ENCODE measurements at regions not wholly inside any gene's neighbourhood (a gene's known extent, or its start where the extent isn't known, plus 50 kb on each side); places are given as distances from the start of the nearest gene placed in this dataset.
"Not testable (repeated sequence)": the region's sequence is repeated elsewhere in the genome, so short reads cannot be mapped to it uniquely, and the experiment has no call there.

DNA sequence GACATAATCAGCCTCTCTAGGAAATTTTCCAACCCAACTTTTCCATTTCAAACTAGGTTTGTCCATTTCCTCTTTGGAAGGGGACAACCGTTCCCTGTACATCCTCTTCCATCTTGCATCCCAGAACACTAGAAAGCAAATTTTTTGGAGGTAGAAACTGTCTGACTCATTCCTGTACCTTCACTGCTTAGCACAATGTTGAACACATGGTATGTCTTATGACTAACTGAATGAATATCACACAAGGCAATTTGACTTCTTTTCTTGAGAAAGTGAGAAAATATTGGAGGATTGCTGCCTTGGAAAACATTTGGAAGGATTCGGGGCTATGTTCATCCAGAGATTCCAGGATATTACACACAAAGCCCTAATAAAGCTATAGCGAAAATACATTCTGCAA lies 289.1 kb downstream of the FGFR2 start:
- no peak for DNase-seq

- peak; percentile 93 for DNase-seq
Measured at GRCh38 chr10:121310151-121310711, 288.0 kb downstream of the FGFR2 start.

GRCh38 chr10:121311812-121312443 lies 286.3 kb downstream of the FGFR2 start:
- DNase-seq: no peak

GRCh38 chr10:121312587-121312986 lies 285.7 kb downstream of the FGFR2 start:
- no peak for DNase-seq

- no peak for DNase-seq
Measured at GRCh38 chr10:121313119-121313875, 284.9 kb downstream of the FGFR2 start.

DNA sequence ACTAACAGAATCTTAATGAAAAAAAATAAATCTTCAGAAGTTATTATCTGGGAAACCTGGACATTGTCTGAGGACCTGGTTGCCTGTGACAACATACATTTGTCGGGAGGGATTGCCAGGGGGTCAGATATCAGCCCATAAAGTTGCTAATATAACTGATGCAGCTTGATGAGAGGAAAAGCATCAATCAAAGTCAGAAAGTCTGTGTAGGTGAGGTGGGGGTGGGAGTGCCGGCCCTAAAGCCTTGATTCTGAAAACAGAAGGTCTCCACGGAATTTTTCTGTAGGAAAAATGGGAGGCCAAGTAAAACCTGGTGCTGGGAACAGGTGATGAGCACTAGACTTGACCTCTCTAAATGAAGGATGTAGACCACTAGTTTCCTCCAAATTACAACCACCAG lies 281.8 kb downstream of the FGFR2 start:
- no peak for DNase-seq

DNA sequence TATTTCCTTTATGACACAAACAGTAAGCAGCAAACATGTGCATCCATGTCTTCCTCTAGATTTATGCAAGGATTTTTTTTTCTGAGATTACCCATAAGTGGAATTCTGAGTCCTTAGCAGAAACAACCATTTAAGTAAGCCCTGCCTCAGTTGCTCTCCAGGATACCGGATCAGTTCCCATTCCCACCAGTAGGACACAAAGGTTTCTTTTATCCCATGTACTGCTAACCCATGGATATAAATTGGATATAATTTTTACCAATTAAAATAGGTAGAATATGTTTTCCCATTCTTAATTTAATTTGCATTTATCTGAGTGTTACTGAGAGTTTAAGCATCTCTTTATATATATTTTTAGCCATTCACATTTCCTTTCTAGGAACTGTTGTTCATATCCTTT lies 280.9 kb downstream of the FGFR2 start:
- DNase-seq: no peak

DNA sequence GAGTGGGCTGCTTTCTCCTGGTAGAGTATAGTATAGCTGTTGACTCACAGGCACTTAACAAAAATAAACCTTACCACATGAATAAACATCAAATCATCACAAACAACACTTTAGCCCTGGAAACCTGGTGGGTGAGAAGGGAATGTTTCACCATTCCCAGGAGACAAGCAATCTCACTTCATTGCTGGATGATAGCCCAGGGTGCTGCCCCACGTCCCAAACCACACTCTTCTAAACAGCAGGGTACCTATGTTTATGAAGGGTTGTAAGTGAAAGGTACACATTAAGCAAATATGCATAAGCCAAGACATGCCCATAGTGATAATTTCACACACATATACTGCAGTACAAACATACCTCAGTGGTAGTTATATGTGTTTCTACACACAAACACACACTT lies 276.2 kb downstream of the FGFR2 start:
- no peak for DNase-seq

DNA sequence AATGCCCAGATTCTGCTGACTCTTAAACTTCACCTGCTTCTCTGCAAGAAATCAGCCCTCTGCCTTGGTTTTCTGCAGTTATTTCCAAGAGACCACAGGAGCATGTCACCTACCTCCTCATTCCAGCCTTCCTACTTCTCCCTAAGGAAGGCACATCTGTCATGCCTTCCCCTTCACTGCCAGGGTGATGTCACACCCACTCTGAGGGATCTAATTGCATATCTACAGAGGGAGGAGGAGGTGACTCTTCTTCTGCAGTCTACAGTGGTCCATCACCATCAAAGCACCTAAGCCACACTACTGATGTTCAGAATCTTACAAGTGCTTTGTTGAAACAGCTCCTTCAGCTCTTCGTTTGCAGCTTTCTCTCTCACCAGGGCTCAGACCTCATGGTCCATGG lies 275.5 kb downstream of the FGFR2 start:
- DNase-seq: no peak

DNA sequence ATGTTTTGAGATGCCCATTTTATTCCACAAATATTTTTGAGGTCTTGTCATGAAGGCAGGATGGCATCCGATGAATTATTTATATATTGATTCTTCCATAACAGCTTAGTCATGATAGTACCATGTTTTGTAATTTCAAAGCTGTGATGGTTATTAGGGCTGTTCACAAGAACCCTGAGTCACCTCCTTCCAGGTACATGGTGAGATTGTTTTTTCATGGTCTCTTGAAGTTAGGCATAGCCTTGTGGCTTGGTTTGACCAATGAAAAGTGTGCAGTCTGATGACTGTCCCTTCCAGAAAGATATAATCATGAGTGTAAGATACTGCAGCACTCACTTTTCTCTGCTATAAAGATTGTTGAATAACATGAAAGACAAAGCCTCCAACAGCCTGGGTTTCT lies 274.8 kb downstream of the FGFR2 start:
- no peak for DNase-seq

DNA sequence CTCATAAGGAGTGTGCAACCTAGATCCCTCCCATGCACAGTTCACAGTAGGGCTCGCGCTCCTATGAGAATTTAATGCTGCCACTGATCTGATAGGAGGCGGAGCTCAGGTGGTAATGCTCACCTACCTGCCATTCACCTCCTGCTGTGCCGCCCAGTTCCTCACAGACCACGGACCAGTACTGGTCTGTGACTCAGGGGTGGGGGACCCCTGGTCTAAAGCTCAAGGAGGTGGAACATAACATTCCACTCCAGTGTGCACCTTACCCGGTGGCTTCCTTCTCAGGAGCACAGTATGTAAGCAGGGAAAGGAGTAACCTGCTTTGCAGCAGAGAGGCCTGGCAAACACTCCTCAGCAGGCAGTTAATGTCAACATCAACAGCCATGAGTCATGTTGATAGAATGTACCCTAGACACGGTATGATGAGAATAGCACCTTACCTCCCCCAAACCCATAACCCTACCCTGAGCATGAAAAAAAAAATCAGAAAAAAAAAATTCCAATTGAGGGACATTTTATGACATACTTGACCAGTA lies 273.5 kb downstream of the FGFR2 start:
- no peak for DNase-seq

DNA sequence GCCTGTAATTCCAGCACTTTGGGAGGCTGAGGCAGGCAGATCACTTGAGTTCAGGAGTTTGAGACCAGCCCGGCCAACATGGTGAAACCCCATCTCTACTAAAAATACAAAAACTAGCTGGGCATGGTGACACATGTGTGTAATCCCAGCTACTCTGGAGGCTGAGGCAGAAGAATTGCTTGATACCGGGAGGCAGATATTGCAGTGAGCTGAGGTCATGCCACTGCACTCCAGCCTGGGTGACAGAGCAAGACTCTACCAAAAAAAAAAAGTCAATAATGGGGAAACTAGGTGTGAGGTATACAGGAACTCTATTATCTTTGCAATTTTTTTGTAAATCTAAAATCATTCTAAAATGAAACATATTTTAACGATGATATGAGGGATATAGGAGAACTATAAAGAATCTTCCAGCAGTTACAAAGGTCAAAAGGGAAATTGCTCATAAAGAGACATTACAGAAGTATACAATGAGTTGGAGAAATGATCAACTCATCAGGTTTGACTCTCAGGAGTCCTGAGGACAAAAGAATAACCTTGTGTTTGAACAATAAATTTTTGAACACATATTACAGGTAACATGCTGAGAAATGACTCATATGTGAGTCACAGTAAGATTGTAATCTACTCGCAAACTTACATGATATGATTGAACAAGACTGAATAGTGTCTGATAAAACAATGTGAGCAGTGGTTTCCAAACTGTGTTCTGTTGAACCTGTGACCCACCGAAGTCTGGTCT lies 272.6 kb downstream of the FGFR2 start:
- no peak for DNase-seq

GRCh38 chr10:121326905-121327304 lies 271.3 kb downstream of the FGFR2 start:
- DNase-seq: no peak

- no peak for DNase-seq
Measured at GRCh38 chr10:121327727-121328126, 270.5 kb downstream of the FGFR2 start.

DNA sequence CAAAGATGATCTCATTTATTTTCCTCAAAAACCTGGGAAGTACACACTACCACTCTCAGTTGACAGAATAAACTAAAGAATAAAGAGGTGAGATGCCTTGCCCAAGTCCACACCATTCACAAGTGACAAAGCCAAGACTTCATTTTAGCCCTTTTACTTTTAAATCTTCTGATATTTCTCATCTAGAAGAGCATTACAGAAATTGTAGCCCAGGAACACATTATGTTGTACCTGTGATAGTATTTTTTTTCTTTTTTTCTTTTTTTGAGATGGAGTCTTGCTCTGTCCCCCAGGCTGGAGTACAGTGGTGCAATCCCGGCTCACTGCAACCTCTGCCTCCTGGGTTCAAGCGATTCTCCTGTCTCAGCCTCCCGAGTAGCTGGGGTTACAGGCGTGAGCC lies 268.6 kb downstream of the FGFR2 start:
- DNase-seq: not testable (repeated sequence)

DNA sequence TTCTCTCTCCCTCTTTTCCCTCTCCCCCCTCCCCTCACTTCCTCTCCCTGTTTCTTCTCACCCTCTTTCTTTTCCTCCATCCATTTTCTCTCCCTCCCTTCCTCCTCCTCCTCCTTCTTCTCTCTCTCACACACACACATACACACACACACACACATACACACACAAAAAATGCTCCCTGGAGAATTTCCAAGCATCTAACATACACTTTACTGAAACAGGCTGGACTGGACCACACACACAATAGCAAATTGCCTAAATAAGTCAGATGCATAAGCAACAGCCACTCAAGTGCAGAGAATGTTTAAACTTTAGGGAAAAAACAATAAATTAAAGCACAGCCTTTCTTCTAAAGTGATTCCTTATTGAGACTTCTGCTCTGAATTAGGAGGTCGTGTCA lies 267.7 kb downstream of the FGFR2 start:
- no peak for DNase-seq

DNA sequence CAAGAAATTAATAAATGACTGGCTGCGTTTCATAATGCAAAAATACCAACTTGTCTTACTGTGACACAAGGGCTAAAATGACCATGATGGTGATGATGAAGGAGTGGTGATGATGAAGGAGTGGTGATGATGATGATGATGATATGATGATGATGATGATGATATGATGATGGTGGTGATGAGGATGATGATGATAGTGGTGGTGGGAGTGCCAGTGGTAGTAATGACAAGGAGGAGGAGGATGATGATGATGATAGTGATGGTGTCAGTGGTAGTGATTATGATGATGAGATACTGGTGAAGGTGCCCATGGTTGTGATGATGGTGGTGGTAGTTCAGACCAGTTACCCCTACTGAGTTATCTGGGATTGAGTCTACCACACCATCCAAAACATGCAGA lies 265.9 kb downstream of the FGFR2 start:
- DNase-seq: no peak

DNA sequence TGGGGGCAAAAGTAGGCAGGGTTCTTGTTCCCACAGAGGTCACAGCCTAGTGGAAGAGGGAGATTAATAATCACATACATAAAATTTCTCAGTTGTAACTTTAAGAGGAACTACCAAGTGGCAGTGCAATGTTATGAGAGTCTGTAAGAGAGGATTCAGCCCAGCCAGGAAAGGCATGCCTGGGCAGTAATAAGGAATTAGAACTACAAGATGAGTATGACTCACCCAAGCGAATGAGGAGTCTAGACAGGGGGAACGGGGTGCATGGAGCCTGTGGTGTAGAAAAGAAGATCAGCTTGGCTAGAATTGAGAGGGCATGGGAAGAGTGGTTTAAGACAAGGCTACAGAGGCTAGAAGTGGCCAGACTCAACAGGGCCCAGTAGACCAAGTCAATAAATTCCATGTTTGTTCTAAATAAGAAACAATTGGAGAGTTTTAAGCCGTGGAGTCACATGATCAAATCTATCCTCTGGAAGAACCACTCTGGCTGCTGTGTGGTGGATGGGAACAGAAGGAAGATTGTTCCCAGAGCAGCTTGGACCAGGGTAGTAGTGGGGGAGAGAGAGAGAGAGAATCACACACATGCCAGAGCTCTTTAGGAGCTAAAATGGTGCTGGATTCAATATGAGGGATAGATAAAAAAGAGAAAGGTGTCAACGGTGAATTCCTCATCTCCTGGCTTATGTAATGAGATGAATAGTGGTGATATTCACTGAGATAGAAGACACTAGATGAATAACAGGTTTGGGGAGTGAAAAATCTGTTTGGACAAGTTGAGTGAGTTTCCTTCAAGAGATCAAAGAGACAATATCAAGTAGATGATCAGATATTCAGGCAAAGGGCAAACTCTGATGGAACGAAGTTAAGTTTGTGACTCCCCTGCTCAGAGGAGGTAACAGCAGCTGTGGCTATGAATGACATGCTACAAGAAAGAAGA lies 265.1 kb downstream of the FGFR2 start:
- no peak for DNase-seq

DNA sequence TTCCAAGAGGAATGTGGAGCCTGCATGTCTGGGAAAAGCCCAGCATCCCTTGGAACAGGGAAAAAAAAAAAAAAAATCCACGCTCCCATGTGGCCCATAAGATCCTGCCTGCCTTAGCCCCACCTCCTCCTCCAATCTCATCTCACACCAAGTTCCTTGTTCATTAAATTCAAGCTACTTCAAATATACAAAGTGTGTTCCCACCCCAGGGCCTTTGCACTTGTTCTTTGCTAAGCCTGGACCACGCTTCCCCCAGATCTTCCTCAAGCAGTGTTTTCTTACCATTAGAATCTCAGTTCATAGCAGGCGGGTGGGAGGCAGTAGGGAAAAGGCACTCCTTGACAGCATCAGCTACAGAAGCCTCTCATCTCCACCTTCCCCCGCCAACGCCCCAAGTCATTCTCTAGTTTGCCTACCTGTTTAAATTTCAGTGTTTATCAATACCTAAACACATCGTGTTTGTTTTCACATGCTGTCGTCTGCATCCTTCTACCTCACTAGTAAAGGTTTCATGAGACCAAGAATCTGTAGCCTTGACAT lies 262.8 kb downstream of the FGFR2 start:
- no peak for DNase-seq

DNA sequence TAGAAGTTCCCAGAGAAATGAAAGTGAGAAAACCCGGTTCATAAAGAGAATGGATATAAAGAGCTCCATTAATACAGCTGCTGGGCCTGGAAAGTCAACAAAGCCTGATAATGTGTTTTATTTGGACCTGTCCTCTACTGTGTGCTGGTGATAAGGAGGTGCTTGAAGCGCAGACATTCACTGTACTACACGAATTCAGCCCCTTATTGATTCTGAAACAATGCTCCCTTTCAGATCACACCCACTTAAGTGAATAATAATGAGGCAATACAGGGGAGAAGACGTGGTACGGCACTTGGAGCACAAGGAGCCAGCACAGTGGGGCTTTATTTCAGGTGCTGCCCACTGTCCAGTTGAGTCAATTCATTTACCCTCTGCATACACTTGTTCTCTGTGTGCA lies 260.8 kb downstream of the FGFR2 start:
- no peak for DNase-seq

DNA sequence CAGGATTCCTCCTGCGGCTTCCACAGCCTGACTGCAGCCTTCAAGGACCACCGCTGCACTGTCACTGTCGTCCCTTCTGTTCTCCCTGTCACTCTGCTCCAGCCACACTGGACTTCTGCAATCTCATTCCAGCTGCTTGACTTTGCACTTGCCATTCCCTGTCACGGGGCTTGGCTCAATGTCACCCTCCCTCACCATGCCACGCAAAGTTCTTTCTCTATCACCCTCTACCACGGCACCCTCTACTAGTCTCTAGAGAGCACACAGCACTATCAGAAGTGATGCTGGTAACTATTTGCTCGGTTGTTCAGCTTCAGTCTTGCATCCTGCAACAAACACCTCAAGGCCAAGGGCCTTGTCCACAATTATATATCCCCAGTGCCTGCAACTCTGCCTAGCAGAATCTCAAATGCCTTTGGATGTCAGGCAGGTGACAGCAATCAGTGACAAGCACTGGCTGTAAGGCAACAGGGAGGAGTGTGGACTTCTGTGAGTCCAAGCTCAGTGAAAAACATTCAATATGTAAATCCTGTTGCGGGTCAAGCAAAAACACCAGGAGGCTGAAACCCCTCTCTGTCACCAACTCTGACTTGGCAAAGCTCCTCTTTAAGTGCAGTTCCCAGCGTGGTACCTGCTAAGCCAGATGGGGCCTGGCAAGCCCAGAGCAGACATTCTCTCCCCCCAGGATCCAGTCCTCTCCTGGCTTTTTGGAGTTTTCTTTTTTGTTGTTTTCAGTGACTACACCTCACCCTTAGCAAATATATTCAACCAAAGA lies 259.9 kb downstream of the FGFR2 start:
- peak; percentile 42 for DNase-seq

All from NCI-H2227 treated with DMSO at 0.1 percent for 48 hours (cell line).